Smooth muscle cell (in vitro differentiated cells): ENCODE measurements at regions not wholly inside any gene's neighbourhood (a gene's known extent, or its start where the extent isn't known, plus 50 kb on each side); places are given as distances from the start of the nearest gene placed in this dataset.

ENCODE experiments used
- DNase-seq: peaks from one replicate; lab custom pipeline; 2025; ENCODE audit not compliant: unreplicated experiment; lab: John Stamatoyannopoulos, UW
- H2AFZ ChIP-seq: fragments of 200-600 bp; sonication (generic); 2 replicates; pipeline ENCODE4 v1.6.0; 2016; ENCODE audit warnings: antibody characterized with exemption, low read depth, mild to moderate bottlenecking
- H3F3A ChIP-seq: fragments of 200-600 bp; sonication (generic); 2 replicates; pipeline ENCODE4 v1.6.0; 2017; ENCODE audit warnings: antibody characterized with exemption, low read depth
- H3K27ac ChIP-seq: fragments of 200-600 bp; sonication (generic); 2 replicates; pipeline ENCODE4 v1.5.1; 2016; ENCODE audit warnings: low read depth, mild to moderate bottlenecking
- H3K27me3 ChIP-seq: fragments of 200-600 bp; sonication (generic); 2 replicates; pipeline ENCODE4 v1.6.1; 2016; ENCODE audit warnings: low read depth, mild to moderate bottlenecking
- H3K36me3 ChIP-seq: fragments of 200-600 bp; sonication (generic); 2 replicates; pipeline ENCODE4 v1.5.1; 2016; ENCODE audit warnings: low read depth
- H3K4me1 ChIP-seq: fragments of 200-600 bp; sonication (generic); 2 replicates; pipeline ENCODE4 v1.5.1; 2016; ENCODE audit warnings: low read depth
- H3K4me2 ChIP-seq: fragments of 200-600 bp; sonication (generic); 2 replicates; pipeline ENCODE4 v1.6.0; 2016; ENCODE audit warnings: mild to moderate bottlenecking
- H3K4me3 ChIP-seq: fragments of 200-600 bp; sonication (generic); 2 replicates; pipeline ENCODE4 v1.5.1; 2016; ENCODE audit warnings: mild to moderate bottlenecking
- H3K79me2 ChIP-seq: fragments of 200-600 bp; sonication (generic); 2 replicates; pipeline ENCODE4 v1.6.0; 2016; ENCODE audit warnings: low read depth, mild to moderate bottlenecking
- H3K9ac ChIP-seq: fragments of 200-600 bp; sonication (generic); 2 replicates; pipeline ENCODE4 v1.6.0; 2016; ENCODE audit warnings: low read depth
- H3K9me3 ChIP-seq: fragments of 200-600 bp; sonication (generic); replicated peaks from 2 replicates; pipeline ENCODE4 v1.5.1; 2016; ENCODE audit warnings: low read depth
- H4K20me1 ChIP-seq: fragments of 200-600 bp; sonication (generic); 2 replicates; pipeline ENCODE4 v1.6.0; 2016; ENCODE audit warnings: low read depth
- CTCF ChIP-seq: fragments of 200-600 bp; sonication (generic); IDR thresholded peaks from 2 replicates; pipeline ENCODE4 v1.5.1; 2017; ENCODE audit warnings: borderline replicate concordance, mild to moderate bottlenecking, antibody characterized with exemption; ENCODE audit not compliant: insufficient read depth, poor library complexity, severe bottlenecking
- WGBS: methylation state at CpG from one replicate; pipeline ENCODE4 v1.1.7; 2016; ENCODE audit warnings: low lambda C conversion rate; 5-methylcytosine and 5-hydroxymethylcytosine counted together

DNA sequence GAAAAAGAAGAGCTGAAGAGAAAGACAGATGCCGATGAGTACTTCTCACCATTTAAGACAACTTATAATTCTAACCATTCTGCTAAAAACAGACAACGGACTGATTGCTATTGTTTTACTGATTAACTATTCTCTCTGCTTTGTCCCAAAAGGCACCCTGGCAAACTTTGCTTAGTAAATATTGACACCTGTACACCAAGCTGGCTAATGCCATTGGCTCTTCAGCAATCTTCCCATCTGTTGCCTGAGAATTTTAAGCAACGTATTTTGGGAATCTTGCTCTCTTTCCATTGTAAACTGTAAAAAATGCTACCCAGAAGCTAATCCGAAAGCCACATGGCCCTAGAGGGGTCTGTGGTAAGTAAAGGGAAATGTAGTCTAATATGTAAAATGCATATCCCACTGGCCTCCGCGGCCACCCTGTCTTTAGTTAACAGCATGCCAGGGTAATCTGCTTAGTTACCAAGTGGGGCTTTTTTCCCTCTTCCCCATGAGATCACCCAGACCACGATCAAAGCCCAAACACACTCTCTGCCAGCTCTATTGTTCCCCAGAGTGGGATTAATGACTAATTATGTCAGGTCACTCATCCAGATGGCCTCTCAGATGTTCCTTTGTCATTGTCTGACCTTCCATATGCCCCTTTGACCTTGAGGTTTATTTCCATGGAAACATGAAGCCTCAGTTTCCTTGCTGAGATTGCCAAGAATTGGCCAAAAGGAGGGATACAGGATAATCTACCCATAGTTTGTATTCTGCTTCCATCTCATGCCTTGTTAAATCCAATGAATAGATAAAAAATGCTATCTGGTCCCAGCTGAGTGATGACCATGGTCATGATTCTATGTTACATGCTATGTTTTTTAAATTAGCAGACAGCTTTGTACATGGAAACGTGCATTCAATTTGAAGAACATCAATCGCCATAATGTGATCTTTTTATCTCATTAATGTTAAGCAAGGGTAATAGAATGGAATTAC lies 216.4 kb upstream of the MCHR2 start:
- WGBS, result 86% methylated on average over 9 of the region's 9 CpGs
- no peaks in the 10 kb centered on the region for H3K79me2 ChIP-seq

GRCh38 chr6:100209323-100210136 lies 215.5 kb upstream of the MCHR2 start:
- H3K4me1 ChIP-seq, result peaks cover 19% of the 10 kb centered on the region
- no peaks in the 10 kb centered on the region for H3K36me3 ChIP-seq
- WGBS, result 68% methylated on average over 2 of the region's 2 CpGs
- no peak overlapping the region for H2AFZ ChIP-seq
- H3K27ac ChIP-seq, result no peak overlapping the region
- H4K20me1 ChIP-seq, result no peaks in the 10 kb centered on the region
- H3K9me3 ChIP-seq, result no peaks in the 10 kb centered on the region
- no peaks in the 10 kb centered on the region for H3F3A ChIP-seq
- no peak overlapping the region for H3K4me2 ChIP-seq
- no peaks in the 10 kb centered on the region for H3K79me2 ChIP-seq
- H3K27me3 ChIP-seq, result no peaks in the 10 kb centered on the region
- TF ChIP-seq CTCF, result no peak
- H3K4me3 ChIP-seq, result no peak overlapping the region
- no peak overlapping the region for H3K9ac ChIP-seq
- DNase-seq, result no peak

More for the DNA sequence above, 216.4 kb upstream of the MCHR2 start:
- no peaks in the 10 kb centered on the region for H3F3A ChIP-seq
- no peak for DNase-seq
- no peak for TF ChIP-seq CTCF
- no peak overlapping the region for H3K4me3 ChIP-seq
- H3K4me1 ChIP-seq, result peaks cover 19% of the 10 kb centered on the region
- no peak overlapping the region for H3K27ac ChIP-seq
- no peak overlapping the region for H3K4me2 ChIP-seq
- H3K36me3 ChIP-seq, result no peaks in the 10 kb centered on the region
- no peaks in the 10 kb centered on the region for H3K9me3 ChIP-seq
- no peak overlapping the region for H2AFZ ChIP-seq
- no peak overlapping the region for H3K9ac ChIP-seq
- no peaks in the 10 kb centered on the region for H4K20me1 ChIP-seq
- no peaks in the 10 kb centered on the region for H3K27me3 ChIP-seq

DNA sequence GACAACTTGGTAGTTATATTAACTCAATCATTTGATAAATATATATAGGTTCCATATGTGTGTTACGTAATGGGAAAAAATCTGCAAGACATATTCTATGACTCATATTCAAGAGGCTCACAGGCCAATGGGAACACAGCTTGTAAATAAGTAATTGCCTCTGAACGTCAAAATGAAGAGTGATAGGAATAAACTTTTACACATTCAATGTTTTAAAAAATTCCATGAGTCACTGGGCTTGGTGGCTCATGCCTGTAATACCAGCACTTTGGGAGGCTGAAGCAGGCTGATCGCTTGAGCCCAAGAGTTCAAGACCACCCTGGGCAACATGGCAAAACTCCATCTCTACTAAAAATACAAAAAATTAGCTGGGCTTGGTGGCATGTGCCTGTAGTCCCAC lies 209.4 kb upstream of the MCHR2 start:
- Histone ChIP-seq H3K4me2 (no peak overlapping the region), H3K9me3 (no peaks in the 10 kb centered on the region), H3F3A (peaks cover 4% of the 10 kb centered on the region), H3K36me3 (no peaks in the 10 kb centered on the region), H3K4me1 (no peaks in the 10 kb centered on the region), H4K20me1 (no peaks in the 10 kb centered on the region), H3K4me3 (no peak overlapping the region), H3K27me3 (no peaks in the 10 kb centered on the region), H3K79me2 (no peaks in the 10 kb centered on the region), H2AFZ (no peak overlapping the region), H3K9ac (no peak overlapping the region), H3K27ac (peak overlapping the region; percentile 99)
- no peak for TF ChIP-seq CTCF
- no peak for DNase-seq
- 27% methylated on average over 3 of the region's 3 CpGs for WGBS
